ENCODE measurements at regions not wholly inside any gene's neighbourhood (a gene's known extent, or its start where the extent isn't known, plus 50 kb on each side); places are given as distances from the start of the nearest gene placed in this dataset.
"Not testable (repeated sequence)": the region's sequence is repeated elsewhere in the genome, so short reads cannot be mapped to it uniquely, and the experiment has no call there.

- DNase-seq (ENCODE audit: low read depth) = no peak
Measured at GRCh38 chr2:4139316-4139715, 435.9 kb downstream of the DCDC2C start.

DNA sequence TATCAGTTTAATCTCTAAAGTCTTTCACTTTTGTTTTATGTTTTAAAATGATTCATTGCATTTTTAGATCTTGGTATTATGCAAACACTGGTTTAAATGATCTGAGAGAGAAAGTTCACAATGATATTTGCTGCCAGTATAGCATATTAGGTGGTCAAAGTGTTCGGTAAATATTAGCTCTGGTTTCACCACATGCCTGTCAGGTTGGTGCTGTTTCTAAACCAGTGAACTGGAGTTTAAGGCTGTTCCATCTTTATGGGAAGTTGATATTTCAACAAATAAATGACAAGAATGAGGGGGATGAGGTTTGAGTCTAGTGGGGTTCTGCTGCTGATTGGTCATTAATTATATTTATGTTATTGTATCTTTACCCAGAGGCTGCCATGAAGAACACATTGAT, 436.4 kb downstream of the DCDC2C start:
- no peak for DNase-seq (ENCODE audit: low read depth)

DNA sequence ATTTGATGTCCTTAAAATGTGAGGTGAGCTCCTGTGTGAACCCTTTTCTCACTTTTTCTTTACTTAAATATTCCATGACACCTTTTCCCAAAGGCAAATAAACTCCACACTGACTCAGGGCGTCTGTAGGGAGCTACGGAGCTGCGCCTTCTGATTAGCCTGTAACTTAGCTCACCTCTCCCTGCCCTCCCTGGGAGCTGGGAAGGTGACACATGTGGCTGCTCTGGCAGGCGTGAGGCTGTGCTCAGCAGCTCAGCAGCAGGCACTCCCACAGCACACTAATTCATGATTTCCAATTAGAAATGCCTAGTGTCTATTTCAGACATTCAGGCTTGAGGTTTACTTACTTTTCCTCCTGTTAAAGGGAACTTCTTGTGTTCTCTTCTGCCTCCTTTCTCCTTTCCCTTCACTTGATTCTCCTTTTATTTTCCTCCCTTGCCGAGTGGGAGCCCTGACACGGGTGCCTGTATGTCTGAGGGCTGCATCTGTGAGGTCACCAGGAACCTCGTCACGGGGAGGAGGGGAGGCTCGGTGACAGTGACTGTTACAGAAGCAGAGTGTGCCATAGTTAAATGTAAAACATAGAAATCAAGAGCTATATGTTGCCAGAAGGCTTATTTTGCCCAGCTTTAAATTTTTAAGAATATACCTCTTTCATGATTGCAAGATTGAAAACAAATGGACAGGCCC, 437.1 kb downstream of the DCDC2C start:
- DNase-seq (ENCODE audit: low read depth) = no peak

DNA sequence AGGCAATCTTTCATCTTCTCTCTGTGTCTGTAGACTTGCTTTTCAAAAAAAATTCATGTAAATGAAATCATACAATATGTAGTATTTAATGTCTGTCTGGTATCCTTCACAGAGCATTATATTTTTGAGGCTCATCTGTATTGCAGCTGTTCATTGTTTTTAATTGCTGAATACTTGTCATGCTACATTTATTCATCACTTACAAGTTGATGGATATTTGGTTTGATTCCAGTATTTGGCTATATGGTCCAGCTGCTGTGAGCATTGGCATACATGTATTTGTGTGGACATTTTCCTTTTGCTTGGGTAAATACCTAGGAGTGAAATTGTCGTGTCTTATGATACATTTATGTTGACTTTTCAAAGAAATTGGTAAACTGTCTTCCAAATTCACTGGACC, 441.4 kb downstream of the DCDC2C start:
- DNase-seq (ENCODE audit: low read depth) = no peak

- no peak for DNase-seq (ENCODE audit: low read depth)
Measured at GRCh38 chr2:4151521-4151920, 448.1 kb downstream of the DCDC2C start.

- DNase-seq (ENCODE audit: low read depth) = no peak
Measured at GRCh38 chr2:4152051-4152450, 448.7 kb downstream of the DCDC2C start.

DNA sequence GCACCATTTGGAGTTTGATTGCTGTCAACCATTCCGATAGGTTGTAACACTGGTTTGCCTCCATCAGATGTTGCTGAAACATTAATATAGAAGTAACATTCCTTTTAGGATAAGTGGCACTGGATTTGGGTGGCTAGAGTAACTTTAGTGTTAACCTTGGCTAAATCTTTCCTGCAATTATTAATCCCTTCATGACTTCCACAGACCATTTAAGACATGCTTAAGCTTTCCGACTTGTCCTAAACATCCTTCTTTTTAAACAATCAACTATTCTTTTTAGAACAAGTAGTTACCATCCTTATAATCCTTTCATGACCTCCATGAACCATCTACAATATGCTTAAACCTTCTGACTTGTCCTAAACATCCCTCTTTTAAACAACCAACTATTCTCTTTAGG, 465.5 kb downstream of the DCDC2C start:
- DNase-seq (ENCODE audit: low read depth) = no peak

DNA sequence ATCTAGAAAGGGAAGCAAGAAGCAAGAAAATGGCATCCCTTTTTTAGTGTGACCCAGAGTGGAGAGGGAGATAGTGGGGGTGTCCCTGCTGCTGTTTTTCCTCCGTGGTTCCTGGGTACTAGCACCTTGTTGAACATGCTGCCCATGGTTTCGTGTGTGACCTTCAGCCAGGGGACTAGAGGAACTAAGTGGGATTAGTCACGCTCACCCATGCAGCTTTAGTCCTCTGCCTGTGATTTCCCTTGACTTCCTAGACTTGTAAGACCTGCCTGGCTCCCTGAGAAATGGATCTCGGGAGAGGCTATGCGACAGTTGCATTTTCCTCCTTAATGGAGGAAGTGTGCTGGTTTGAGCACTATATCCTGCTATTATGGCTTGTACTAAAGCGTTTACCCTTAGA, 471.4 kb downstream of the DCDC2C start:
- no peak for DNase-seq (ENCODE audit: low read depth)

GRCh38 chr2:4175343-4175742, 472.0 kb downstream of the DCDC2C start:
- no peak for DNase-seq (ENCODE audit: low read depth)

GRCh38 chr2:4180631-4181030, 477.3 kb downstream of the DCDC2C start:
- DNase-seq (ENCODE audit: low read depth) = no peak

- DNase-seq (ENCODE audit: low read depth) = no peak
Measured at GRCh38 chr2:4181062-4181461, 477.7 kb downstream of the DCDC2C start.

DNA sequence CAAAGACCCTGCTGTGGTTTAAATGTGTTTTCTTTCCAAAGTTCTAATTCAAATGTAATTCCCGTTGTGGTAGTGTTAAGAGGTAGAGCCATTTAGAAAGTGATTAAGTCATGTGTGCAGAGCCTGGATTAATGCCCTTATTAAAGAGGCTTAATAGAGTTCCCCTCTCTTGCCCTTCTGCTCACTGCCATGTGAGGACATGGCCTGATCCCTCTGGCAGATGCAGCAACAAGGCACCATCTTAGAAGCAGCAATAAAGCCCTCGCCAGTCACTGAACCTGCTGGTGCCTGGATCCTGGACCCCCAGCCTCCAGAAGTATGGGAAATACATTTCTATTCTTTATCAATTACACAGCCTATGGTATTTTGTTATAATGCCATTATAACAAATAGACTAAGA, 485.2 kb downstream of the DCDC2C start:
- DNase-seq (ENCODE audit: low read depth) = no peak

DNA sequence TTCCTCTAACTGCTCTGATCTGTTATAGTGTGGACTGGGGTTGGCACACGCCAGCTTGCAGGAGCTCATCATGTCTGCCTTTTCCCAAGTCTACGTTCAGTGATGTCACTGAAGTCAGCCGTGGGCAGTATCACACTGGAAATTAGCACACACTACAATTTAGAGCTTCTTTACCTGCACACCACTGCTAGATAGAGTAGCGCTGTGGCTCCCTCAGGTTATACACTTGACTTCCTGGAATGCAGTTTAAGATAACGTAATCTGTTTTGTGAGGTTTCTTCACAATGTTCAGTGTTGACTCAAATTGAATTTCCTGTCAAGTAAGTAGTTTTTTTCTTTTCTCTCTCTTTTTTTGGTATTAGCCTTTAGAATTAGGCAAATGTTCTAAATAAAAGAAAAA, 487.2 kb downstream of the DCDC2C start:
- no peak for DNase-seq (ENCODE audit: low read depth)

DNA sequence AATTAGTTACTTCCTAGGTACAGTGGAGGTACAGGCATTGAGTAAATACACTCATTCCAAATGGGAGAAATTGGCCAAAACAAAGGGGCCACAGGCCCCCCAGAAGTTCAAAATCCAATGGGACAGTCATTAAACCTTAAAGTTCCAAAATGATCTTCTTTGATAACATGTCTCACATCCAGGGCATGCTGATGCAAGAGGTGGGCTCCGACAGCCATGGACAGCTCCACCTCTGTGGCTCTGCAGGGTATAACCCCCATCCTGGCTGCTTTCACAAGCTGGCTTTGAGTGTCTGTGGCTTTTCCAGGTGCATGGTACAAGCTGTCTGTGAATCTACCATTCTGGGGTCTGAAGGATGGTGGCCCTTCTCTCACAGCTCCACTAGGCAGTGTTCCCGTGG, 488.7 kb downstream of the DCDC2C start:
- DNase-seq (ENCODE audit: low read depth) = no peak

GRCh38 chr2:4214444-4215205, 511.2 kb downstream of the DCDC2C start:
- no peak for DNase-seq (ENCODE audit: low read depth)

DNA sequence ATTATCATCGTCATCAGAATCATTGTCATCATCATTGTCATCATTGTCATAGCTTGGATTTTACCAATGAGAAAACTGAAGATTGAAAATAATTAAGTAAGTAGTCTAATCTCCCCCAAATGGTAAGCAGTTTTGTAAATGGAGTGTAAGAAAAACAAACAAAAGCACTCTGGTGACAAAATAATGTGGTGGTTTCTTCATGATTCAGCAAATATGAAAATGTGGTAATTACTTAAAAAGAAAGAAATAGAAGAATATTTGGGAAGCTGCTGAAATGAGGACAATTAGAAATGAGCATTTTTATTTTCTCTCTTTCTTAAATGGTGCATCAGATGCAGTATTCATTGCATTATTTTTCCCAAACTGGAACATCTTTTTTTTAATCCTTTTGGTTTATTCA, 514.4 kb downstream of the DCDC2C start:
- DNase-seq (ENCODE audit: low read depth) = no peak

DNA sequence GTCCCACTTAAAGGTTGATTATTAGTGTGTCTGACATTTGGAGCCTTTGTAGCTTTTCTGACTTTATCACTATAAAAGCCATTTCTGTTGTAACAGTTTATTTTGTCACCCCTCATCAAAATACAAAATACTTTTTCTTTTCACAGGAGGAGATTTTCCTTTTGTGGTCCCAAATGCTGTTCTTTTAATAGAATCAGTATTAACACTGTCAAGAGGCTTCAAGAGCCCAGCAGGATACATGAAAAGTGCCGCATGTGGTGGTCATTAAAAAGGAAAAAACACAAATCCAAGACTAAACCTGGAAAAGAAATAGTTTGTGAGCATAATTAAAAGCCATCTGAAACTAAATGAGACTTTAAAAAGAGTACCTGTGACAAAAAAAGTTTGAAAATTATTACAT, 515.7 kb downstream of the DCDC2C start:
- DNase-seq (ENCODE audit: low read depth) = no peak

- DNase-seq (ENCODE audit: low read depth) = no peak
Measured at GRCh38 chr2:4219571-4219970, 516.2 kb downstream of the DCDC2C start.

DNA sequence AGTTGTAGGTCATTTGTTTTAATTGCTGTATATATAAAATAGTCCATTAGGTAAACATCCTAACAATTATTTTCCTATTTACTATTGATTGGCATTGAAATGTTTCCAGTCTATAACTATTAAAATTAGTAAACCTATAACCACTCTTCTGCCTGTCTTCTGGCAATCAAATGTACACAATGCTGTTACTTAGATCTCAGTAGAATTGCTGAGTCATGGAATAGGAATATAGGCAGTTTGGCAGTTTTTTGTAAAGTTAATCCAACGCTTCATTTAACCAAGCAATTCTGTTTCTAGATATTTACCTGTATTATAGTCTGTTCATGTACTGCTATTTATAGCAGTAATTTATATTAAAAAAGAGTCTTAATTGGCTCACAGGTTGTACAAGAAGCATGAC, 518.1 kb downstream of the DCDC2C start:
- DNase-seq (ENCODE audit: low read depth) = no peak

GRCh38 chr2:4221845-4222244, 518.5 kb downstream of the DCDC2C start:
- no peak for DNase-seq (ENCODE audit: low read depth)

- DNase-seq (ENCODE audit: low read depth) = not testable (repeated sequence)
Measured at GRCh38 chr2:4244422-4244821, 541.0 kb downstream of the DCDC2C start.

DNA sequence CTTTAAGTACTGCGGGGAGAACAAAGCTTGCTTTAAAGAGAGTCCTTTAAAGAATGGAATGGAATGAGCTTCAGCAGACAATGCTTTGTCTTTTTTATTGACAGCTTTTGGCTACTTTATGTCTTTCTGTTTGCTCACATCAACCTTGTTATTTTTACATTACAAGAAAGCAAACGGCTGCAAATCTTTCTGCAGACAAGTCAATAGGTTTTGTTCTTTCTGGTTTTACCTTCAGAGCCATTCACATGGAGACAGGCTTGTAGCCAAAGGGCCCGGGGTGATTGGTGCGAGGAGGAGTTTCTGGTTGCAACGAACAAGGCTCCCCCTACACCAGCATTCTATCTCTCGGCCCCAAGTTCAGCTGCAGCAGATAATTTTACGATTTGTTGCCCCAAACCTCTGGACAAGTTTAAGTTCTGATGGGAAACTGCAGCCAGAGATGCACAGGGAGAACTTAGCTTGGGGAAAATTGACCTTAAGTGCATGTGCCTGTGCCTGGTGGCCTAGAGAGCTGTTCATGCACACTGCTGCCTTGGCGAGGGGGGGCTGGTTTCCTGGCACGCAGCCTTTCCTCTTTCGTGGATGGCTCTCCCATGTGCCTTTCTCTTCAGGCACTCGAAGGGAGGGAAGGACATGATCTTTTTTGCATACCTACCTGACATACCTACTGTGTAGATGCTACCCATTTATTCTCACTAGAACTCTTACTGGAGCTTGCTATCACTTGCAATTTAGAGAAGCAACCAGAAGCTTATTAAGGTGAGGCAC, 543.2 kb downstream of the DCDC2C start:
- no peak for DNase-seq (ENCODE audit: low read depth)

DNA sequence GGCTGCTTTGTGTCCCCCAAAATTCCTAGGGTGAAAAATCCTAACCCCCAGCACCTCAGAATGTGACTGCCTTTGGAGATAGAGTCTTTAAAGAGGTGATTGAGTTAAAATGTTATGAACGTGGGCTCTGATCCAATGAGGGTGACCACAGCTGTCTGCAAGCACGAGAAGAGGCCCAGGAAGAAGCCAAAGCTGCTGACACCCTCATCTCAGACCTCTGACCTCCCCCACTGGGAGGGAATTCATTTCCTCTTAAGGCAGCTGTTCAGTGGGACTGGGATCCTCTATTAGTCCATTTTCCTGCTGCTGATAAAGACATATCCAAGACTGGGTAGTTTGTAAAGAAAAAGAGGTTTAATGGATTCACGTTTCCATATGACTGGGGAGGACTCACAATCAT, 544.4 kb downstream of the DCDC2C start:
- no peak for DNase-seq (ENCODE audit: low read depth)
